H9 (cell line): ENCODE measurements at regions not wholly inside any gene's neighbourhood (a gene's known extent, or its start where the extent isn't known, plus 50 kb on each side); places are given as distances from the start of the nearest gene placed in this dataset.

Experiments
- DNase-seq: peaks from one replicate; pipeline ENCODE4 v3.0.0-alpha.2; 2017
- H2AFZ ChIP-seq: one replicate; pipeline ENCODE4 v1.6.1; 2013; ENCODE audit warnings: mild to moderate bottlenecking, low read length, control low read depth, moderate library complexity
- H2AK5ac ChIP-seq: 2 replicates; pipeline ENCODE4 v1.6.1; 2013; ENCODE audit warnings: low read length, control low read depth, mixed read lengths; ENCODE audit not compliant: insufficient read length
- H2BK120ac ChIP-seq: one replicate; pipeline ENCODE4 v1.6.1; 2013; ENCODE audit warnings: low read depth, mild to moderate bottlenecking, low read length, control low read depth, inconsistent platforms; ENCODE audit not compliant: poor library complexity, severe bottlenecking
- H2BK12ac ChIP-seq: 2 replicates; pipeline ENCODE4 v1.6.1; 2013; ENCODE audit warnings: low read length, control low read depth, mixed read lengths, low read depth; ENCODE audit not compliant: insufficient read length
- H2BK15ac ChIP-seq: 2 replicates; pipeline ENCODE4 v1.6.1; 2013; ENCODE audit warnings: low read depth, low read length, control low read depth
- H2BK20ac ChIP-seq: one replicate; pipeline ENCODE4 v1.6.1; 2013; ENCODE audit warnings: low read depth, mild to moderate bottlenecking, low read length, control low read depth, inconsistent platforms; ENCODE audit not compliant: poor library complexity, severe bottlenecking
- H2BK5ac ChIP-seq: 2 replicates; pipeline ENCODE4 v1.6.1; 2013; ENCODE audit warnings: low read length, control low read depth, mixed read lengths; ENCODE audit not compliant: insufficient read length
- H3K14ac ChIP-seq: 2 replicates; pipeline ENCODE4 v1.6.1; 2013; ENCODE audit warnings: low read length, control low read depth; ENCODE audit not compliant: insufficient read depth
- H3K18ac ChIP-seq: 2 replicates; pipeline ENCODE4 v1.6.1; 2013; ENCODE audit warnings: low read depth, mild to moderate bottlenecking, mixed read lengths, low read length, control low read depth; ENCODE audit not compliant: insufficient read length
- H3K23ac ChIP-seq: 2 replicates; pipeline ENCODE4 v1.6.1; 2013; ENCODE audit warnings: low read length, control low read depth, mixed read lengths, low read depth; ENCODE audit not compliant: insufficient read length
- H3K23me2 ChIP-seq: 2 replicates; pipeline ENCODE4 v1.6.1; 2013; ENCODE audit warnings: low read depth, mild to moderate bottlenecking, mixed read lengths, low read length, control low read depth; ENCODE audit not compliant: insufficient read length, poor library complexity, severe bottlenecking
- H3K27ac ChIP-seq: 2 replicates; pipeline ENCODE4 v1.5.1; 2013; ENCODE audit warnings: low read length, control low read depth, mixed read lengths, low read depth; ENCODE audit not compliant: insufficient read length
- H3K27me3 ChIP-seq: 2 replicates; pipeline ENCODE4 v1.6.1; 2013; ENCODE audit warnings: low read length, control low read depth, inconsistent platforms; ENCODE audit not compliant: insufficient read depth
- H3K4ac ChIP-seq: 2 replicates; pipeline ENCODE4 v1.6.1; 2013; ENCODE audit warnings: low read depth, mild to moderate bottlenecking, control low read depth, inconsistent platforms, low read length, moderate library complexity
- H3K4me1 ChIP-seq: 2 replicates; pipeline ENCODE4 v1.6.1; 2013; ENCODE audit warnings: low read length, control low read depth, inconsistent platforms; ENCODE audit not compliant: insufficient read depth
- H3K4me2 ChIP-seq: 2 replicates; pipeline ENCODE4 v1.6.1; 2013; ENCODE audit warnings: low read length, control low read depth, mixed read lengths; ENCODE audit not compliant: insufficient read length, insufficient read depth
- H3K56ac ChIP-seq: 2 replicates; pipeline ENCODE4 v1.6.1; 2013; ENCODE audit warnings: low read depth, mild to moderate bottlenecking, mixed read lengths, low read length, control low read depth; ENCODE audit not compliant: insufficient read length
- H3K79me1 ChIP-seq: 2 replicates; pipeline ENCODE4 v1.6.1; 2013; ENCODE audit warnings: low read depth, mild to moderate bottlenecking, moderate library complexity, low read length, control low read depth, inconsistent platforms; ENCODE audit not compliant: insufficient read depth, poor library complexity, severe bottlenecking
- H3K79me2 ChIP-seq: 2 replicates; pipeline ENCODE4 v1.6.1; 2013; ENCODE audit warnings: low read length, control low read depth, inconsistent platforms; ENCODE audit not compliant: insufficient read depth
- H3K9ac ChIP-seq: 2 replicates; pipeline ENCODE4 v1.6.1; 2013; ENCODE audit warnings: low read length, control low read depth, mixed read lengths; ENCODE audit not compliant: insufficient read length; ENCODE audit errors: extremely low read depth
- H3K9me3 ChIP-seq: one replicate; pipeline ENCODE4 v1.6.1; 2013; ENCODE audit warnings: low read depth, low read length, inconsistent platforms; ENCODE audit not compliant: control insufficient read depth
- H3T11ph ChIP-seq: one replicate; pipeline ENCODE4 v1.6.1; 2013; ENCODE audit warnings: mild to moderate bottlenecking, low read length, control low read depth, inconsistent platforms
- H4K20me1 ChIP-seq: one replicate; pipeline ENCODE4 v1.6.1; 2013; ENCODE audit not compliant: control insufficient read depth, insufficient read length, insufficient read depth
- H4K5ac ChIP-seq: 2 replicates; pipeline ENCODE4 v1.6.1; 2013; ENCODE audit warnings: low read depth, mild to moderate bottlenecking, mixed read lengths, low read length, control low read depth; ENCODE audit not compliant: insufficient read length
- H4K8ac ChIP-seq: replicated peaks from 2 replicates; pipeline ENCODE4 v1.6.1; 2013; ENCODE audit warnings: low read length, control low read depth, mixed read lengths, low read depth; ENCODE audit not compliant: insufficient read length
- H4K91ac ChIP-seq: 2 replicates; pipeline ENCODE4 v1.6.1; 2013; ENCODE audit warnings: low read depth, mild to moderate bottlenecking, moderate library complexity, mixed read lengths, low read length, control low read depth; ENCODE audit not compliant: insufficient read length
- H3K27ac Mint-ChIP-seq, 3 experiments: 2 replicates in 2 of 3; 3 replicates in 1 of 3; pipeline ENCODE4 v1.8.0; 2020 to 2021; ENCODE audit warnings: mixed read lengths in 3 of 3, mild to moderate bottlenecking in 1 of 3, moderate library complexity in 1 of 3
- H3K27me3 Mint-ChIP-seq: 2 replicates; pipeline ENCODE4 v1.8.0; 2021; ENCODE audit warnings: low read depth, mild to moderate bottlenecking, moderate library complexity, mixed read lengths
- H3K36me3 Mint-ChIP-seq, 3 experiments: 2 replicates in 2 of 3; 3 replicates in 1 of 3; pipeline ENCODE4 v1.8.0; 2020 to 2021; ENCODE audit warnings: low read depth in 3 of 3, mixed read lengths in 3 of 3; ENCODE audit not compliant: insufficient read depth in 1 of 3
- H3K4me1 Mint-ChIP-seq, 2 experiments: 2 replicates each; pipeline ENCODE4 v1.8.0; 2020; ENCODE audit warnings: mixed read lengths in 2 of 2
- H3K4me3 Mint-ChIP-seq, 2 experiments: 2 replicates in 1 of 2; 3 replicates in 1 of 2; pipeline ENCODE4 v1.8.0; 2020 to 2021; ENCODE audit warnings: mild to moderate bottlenecking in 2 of 2, mixed read lengths in 2 of 2, moderate library complexity in 1 of 2
- H3K9me3 Mint-ChIP-seq, 2 experiments: 2 replicates in 1 of 2; 3 replicates in 1 of 2; pipeline ENCODE4 v1.8.0; 2020; ENCODE audit warnings: mild to moderate bottlenecking in 2 of 2, mixed read lengths in 2 of 2, moderate library complexity in 1 of 2
- WGBS: extraction: QIAGEN DNeasy Blood & Tissue Kit; methylation state at CpG from one replicate; pipeline ENCODE4 v1.1.7; 2013; ENCODE audit warnings: missing lambda C conversion rate, low lambda C conversion rate, mixed read lengths; ENCODE audit not compliant: insufficient read length; ENCODE audit errors: extremely low coverage; 5-methylcytosine and 5-hydroxymethylcytosine counted together
- TF ChIP-seq, protein P1 (sequence below): fragments of 200-600 bp; sonication (generic); conservative IDR thresholded peaks from 3 replicates; pipeline ENCODE4 v1.8.0; 2021; ENCODE audit warnings: antibody characterized with exemption, mild to moderate bottlenecking

- no peak overlapping the region for H2AFZ ChIP-seq
- H3K23ac ChIP-seq = no peak overlapping the region
- no peaks in the 10 kb centered on the region for H3K9me3 ChIP-seq
- H3K18ac ChIP-seq = no peak overlapping the region
- Mint-ChIP-seq H3K4me3 (no peak overlapping the region), H3K27ac (no peak overlapping the region), H3K4me1 (no peaks in the 10 kb centered on the region), H3K27me3 (no peaks in the 10 kb centered on the region; the same call in 1 of the 2 replicates), H3K9me3 (peaks cover 1 to 3% of the 10 kb centered on the region in 2 experiments; a peak in 2 of 5 replicates), H3K36me3 (no peaks in the 10 kb centered on the region; a peak in 1 of 7 replicates)
- H3K9ac ChIP-seq = no peak overlapping the region
- H2BK20ac ChIP-seq = no peak overlapping the region
- no peaks in the 10 kb centered on the region for H3K27me3 ChIP-seq
- no peak overlapping the region for H2BK120ac ChIP-seq
- H2BK15ac ChIP-seq = no peak overlapping the region
- no peak overlapping the region for H3T11ph ChIP-seq
- H2BK12ac ChIP-seq = no peak overlapping the region
- no peaks in the 10 kb centered on the region for H3K4me1 ChIP-seq
- TF ChIP-seq, protein P1, sequence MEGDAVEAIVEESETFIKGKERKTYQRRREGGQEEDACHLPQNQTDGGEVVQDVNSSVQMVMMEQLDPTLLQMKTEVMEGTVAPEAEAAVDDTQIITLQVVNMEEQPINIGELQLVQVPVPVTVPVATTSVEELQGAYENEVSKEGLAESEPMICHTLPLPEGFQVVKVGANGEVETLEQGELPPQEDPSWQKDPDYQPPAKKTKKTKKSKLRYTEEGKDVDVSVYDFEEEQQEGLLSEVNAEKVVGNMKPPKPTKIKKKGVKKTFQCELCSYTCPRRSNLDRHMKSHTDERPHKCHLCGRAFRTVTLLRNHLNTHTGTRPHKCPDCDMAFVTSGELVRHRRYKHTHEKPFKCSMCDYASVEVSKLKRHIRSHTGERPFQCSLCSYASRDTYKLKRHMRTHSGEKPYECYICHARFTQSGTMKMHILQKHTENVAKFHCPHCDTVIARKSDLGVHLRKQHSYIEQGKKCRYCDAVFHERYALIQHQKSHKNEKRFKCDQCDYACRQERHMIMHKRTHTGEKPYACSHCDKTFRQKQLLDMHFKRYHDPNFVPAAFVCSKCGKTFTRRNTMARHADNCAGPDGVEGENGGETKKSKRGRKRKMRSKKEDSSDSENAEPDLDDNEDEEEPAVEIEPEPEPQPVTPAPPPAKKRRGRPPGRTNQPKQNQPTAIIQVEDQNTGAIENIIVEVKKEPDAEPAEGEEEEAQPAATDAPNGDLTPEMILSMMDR = no peak
- H2AK5ac ChIP-seq = no peak overlapping the region
- WGBS = no CpG with 5 or more reads among the region's 3 CpGs
- no peak overlapping the region for H4K8ac ChIP-seq
- H3K4ac ChIP-seq = no peak overlapping the region
- H2BK5ac ChIP-seq = no peak overlapping the region
- no peak overlapping the region for H4K91ac ChIP-seq
- no peak overlapping the region for H3K14ac ChIP-seq
- no peaks in the 10 kb centered on the region for H4K20me1 ChIP-seq
- no peak overlapping the region for H3K56ac ChIP-seq
- no peak overlapping the region for H4K5ac ChIP-seq
- H3K23me2 ChIP-seq = no peaks in the 10 kb centered on the region
- H3K79me2 ChIP-seq = no peaks in the 10 kb centered on the region
- H3K27ac ChIP-seq = no peak overlapping the region
- DNase-seq = no peak
- no peaks in the 10 kb centered on the region for H3K79me1 ChIP-seq
- no peak overlapping the region for H3K4me2 ChIP-seq
Observed at GRCh38 chr7:113752689-113753088, 166.1 kb downstream of the PPP1R3A start.
